ENCODE measurements at regions not wholly inside any gene's neighbourhood (a gene's known extent, or its start where the extent isn't known, plus 50 kb on each side); places are given as distances from the start of the nearest gene placed in this dataset.

GRCh38 chr2:217484046-217484445 lies 518.7 kb downstream of the TNS1 start:
- TF ChIP-seq CTCF (IDR thresholded peaks at IDR 0.05) (no peak), POLR2AphosphoS5 (IDR thresholded peaks at IDR 0.05; ENCODE audit: low read depth, low read length) (no peak), SIN3A (IDR thresholded peaks at IDR 0.05; ENCODE audit: borderline replicate concordance, insufficient read depth, low read depth, low read length) (no peak), TCF7L2 (IDR thresholded peaks at IDR 0.05; ENCODE audit: low read depth, low read length) (no peak)
- TF ChIP-seq, protein P1, sequence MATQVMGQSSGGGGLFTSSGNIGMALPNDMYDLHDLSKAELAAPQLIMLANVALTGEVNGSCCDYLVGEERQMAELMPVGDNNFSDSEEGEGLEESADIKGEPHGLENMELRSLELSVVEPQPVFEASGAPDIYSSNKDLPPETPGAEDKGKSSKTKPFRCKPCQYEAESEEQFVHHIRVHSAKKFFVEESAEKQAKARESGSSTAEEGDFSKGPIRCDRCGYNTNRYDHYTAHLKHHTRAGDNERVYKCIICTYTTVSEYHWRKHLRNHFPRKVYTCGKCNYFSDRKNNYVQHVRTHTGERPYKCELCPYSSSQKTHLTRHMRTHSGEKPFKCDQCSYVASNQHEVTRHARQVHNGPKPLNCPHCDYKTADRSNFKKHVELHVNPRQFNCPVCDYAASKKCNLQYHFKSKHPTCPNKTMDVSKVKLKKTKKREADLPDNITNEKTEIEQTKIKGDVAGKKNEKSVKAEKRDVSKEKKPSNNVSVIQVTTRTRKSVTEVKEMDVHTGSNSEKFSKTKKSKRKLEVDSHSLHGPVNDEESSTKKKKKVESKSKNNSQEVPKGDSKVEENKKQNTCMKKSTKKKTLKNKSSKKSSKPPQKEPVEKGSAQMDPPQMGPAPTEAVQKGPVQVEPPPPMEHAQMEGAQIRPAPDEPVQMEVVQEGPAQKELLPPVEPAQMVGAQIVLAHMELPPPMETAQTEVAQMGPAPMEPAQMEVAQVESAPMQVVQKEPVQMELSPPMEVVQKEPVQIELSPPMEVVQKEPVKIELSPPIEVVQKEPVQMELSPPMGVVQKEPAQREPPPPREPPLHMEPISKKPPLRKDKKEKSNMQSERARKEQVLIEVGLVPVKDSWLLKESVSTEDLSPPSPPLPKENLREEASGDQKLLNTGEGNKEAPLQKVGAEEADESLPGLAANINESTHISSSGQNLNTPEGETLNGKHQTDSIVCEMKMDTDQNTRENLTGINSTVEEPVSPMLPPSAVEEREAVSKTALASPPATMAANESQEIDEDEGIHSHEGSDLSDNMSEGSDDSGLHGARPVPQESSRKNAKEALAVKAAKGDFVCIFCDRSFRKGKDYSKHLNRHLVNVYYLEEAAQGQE (IDR thresholded peaks at IDR 0.05; ENCODE audit: insufficient read depth in 1 of 2, low read depth in 2 of 2, low read length in 1 of 2): no peak

Measured in Panc1 (cell line).